ENCODE measurements at regions not wholly inside any gene's neighbourhood (a gene's known extent, or its start where the extent isn't known, plus 50 kb on each side); places are given as distances from the start of the nearest gene placed in this dataset.
"Not testable (repeated sequence)": the region's sequence is repeated elsewhere in the genome, so short reads cannot be mapped to it uniquely, and the experiment has no call there.

- DNase-seq (ENCODE audit: low spot score): no peak
These were observed 413.9 kb downstream of the HGF start for GRCh38 chr7:81355911-81356310.

DNA sequence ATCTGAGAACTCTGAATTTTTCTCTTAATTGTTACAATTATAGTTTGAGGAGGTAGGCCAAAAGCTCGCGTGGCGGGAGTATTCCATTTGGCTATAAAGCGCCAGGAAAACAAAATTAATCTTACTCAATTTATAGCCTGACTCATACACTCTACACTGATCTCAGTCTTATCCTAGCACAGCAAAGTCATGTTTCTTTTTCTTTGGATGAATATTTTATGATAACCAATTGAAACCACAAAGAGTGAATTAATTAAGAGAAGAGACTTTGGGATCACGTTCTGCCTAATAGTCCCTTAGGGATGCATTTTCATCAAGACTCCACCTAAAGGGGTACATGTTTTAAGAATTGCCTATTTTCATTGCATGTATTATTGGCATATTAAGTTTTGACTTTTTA lies 420.8 kb downstream of the HGF start:
- no peak for DNase-seq (ENCODE audit: low spot score)

- DNase-seq (ENCODE audit: low spot score): no peak
These were observed 421.1 kb upstream of the SEMA3C start for GRCh38 chr7:81339946-81340345.

DNA sequence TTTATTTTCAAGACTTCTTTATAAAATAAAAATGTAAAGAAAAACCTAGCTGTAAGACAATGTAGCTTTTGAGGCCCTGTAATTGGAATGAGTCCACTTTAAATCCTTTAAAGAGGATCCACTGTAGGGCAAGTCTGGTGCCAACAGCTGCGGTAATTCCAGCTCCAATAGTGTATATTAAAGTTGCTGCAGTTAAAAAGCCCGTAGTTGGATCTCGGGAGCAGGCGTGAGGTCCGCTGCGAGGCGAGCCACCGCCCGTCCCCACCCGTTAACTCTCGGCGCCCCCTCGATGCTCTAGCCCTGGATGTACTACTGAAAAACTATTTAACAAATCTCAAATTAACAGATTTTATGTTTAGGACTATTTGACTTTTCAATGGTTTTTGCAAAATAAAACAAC lies 414.7 kb upstream of the SEMA3C start:
- no peak for DNase-seq (ENCODE audit: low spot score)

DNA sequence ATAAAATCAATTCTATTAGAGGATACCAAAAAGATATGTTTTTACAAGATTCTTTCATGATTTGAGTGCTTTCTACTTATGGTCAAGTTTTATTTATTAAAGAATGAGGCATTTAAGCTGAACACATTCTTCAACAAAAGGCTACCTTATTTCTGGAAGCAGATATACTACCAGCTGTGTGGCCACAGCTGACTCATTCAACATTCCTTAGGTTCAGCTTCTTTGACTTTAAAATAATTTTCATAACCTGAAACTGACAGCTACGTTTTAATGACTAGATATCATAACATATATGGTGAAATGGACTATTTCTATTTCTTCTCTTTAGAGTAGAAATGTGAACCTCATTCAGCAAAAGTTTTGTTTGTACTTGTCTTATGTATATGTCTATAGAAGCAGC lies 414.2 kb upstream of the SEMA3C start:
- no peak for DNase-seq (ENCODE audit: low spot score)

GRCh38 chr7:81331061-81332018 lies 412.5 kb upstream of the SEMA3C start:
- DNase-seq (ENCODE audit: low spot score): no peak

DNA sequence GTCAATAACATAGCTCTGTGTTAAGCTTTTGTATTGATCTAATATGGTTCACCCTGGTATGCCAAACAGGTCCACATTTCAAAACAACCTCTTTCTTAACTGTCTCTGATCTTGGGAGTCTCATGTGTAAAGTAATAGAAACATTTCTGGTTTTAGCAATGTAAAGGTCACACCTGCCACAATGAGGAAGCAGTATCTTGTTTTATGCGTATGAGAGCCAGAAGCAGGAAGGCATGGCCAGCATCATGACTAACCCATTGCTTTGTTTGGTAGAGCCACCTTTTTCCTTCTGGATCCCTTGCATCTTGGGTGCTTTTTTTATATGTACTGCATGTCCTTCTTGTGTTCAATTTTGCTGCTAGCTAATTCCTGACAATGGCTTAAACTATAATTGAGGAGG lies 411.3 kb upstream of the SEMA3C start:
- no peak for DNase-seq (ENCODE audit: low spot score)

- DNase-seq (ENCODE audit: low spot score): no peak
These were observed 408.8 kb upstream of the SEMA3C start for GRCh38 chr7:81327468-81328266.

GRCh38 chr7:81321949-81322348 lies 403.1 kb upstream of the SEMA3C start:
- no peak for DNase-seq (ENCODE audit: low spot score)

DNA sequence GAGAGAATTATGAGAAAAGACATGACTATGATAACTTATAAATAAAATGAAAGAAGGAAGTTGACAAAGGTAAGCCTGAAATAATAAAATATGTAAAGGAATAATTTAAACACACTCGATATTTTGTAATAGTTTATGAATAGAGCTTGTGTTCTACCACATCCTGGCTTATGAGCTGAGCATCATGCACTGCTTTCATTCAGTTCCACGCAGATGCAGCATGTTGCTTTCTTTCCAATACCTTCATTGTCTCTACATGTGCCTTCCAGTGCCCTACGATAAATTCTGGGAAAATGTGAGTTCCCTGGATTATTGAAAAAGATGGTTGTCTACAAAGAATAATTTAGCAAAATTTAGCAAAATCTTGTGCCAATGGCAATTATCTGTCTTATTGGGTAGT lies 398.9 kb upstream of the SEMA3C start:
- DNase-seq (ENCODE audit: low spot score): no peak

- no peak for DNase-seq (ENCODE audit: low spot score)
These were observed 389.9 kb upstream of the SEMA3C start for GRCh38 chr7:81308643-81309322.

DNA sequence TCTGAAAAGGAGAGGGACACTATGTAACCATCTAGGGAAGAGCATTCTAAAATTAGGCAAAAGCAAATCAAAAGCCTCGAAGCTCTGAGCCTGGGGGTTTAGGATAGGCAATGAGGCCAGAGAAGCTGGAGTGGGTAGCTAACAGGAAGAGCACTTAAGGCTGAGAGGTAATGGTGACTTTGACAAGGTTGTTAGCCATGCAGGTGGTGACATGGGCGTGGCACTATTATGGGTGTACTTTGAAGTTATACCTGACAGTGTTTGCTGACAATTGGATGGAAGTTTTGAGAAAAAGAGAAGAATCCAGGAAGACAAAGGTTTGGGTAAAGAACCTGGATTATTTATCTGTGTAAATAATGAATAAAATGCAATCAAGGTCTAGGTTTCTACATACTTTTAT lies 383.0 kb upstream of the SEMA3C start:
- DNase-seq (ENCODE audit: low spot score): no peak

DNA sequence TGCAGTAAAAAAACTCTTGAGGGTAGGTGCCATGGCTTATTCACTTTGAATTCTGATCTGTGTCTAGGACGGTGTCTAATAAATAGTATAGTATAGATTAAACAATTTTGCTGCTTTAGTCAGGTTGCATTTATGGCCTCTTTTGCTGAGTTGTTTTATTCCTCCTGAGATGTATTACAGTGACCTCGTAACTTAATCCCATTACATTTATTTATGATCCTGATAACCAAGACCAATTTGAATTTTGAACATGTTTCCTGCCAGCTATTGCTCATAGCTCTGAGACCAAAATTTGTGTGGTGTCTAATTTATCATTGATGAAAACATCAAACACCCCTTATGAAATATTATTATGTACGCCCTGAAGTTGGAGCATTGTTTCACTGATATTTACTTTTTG lies 381.9 kb upstream of the SEMA3C start:
- no peak for DNase-seq (ENCODE audit: low spot score)

DNA sequence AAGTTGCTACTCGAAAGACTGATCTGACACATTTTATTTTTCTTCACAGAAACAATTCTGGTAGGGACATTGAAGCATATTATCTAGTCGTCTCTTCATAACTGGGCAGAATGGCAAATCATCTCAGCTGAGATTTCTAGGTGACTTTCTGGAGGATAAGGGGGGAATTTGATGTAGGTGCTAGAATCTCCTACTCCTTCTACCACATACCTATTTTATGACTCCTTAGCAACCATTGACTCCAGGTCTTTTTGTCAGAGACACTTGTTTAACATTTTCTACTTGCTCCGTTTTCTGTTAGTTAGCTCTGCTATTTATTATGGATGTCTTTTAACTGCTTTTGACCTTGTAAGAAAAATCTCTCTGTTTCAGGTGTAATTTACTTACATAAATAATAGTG lies 380.9 kb upstream of the SEMA3C start:
- DNase-seq (ENCODE audit: low spot score): no peak

DNA sequence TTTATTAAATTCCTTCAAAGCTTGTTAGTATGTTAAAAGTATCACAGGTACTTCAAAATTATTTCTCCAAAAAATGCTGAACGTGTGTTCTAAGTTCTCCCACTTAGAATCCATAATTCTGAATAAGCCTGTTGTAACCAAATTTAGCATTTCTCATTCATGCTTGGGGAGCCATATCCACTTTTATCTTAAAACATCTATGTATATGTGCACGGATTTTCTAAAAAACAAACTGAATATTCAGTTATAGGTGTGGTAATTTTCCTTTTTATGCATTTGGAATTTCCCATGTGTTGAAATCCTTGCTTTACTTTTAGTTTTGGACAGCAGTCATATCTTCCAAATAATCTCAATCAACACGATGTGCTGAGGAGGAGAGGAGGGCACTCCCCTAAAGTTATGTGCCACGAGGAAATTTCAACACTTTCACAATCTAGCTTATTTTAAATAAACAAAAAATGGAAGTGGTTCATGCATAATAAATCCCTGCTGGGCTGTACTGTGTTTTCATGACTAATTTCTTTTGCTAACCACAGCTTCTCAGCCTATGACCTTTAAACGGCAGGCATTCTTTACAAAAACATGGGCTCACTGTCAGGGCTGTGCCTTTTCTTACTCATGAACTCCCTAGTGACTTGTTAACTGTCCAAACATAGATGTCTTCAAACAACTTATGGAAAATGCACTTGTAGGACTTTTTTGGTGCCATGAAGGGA lies 380.3 kb upstream of the SEMA3C start:
- no peak for DNase-seq (ENCODE audit: low spot score)

DNA sequence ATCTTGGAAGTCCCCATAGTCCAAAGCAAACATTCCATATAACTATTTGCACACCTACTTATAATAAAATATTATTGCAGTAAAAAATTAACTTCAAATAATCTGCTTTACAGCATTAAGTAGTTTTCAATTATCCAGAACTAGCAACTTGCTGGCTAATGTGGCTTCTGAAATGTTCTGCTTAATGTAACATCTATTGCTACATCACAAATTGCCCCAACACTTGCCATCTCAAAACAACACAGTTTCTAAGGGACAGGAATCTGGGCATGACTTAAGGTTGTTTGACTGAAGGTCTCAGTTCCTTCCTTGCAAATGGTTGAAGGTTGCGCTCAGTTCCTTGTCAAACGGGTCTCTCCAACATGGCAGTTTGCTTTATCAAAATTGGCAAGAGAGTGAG lies 378.5 kb upstream of the SEMA3C start:
- no peak for DNase-seq (ENCODE audit: low spot score)

DNA sequence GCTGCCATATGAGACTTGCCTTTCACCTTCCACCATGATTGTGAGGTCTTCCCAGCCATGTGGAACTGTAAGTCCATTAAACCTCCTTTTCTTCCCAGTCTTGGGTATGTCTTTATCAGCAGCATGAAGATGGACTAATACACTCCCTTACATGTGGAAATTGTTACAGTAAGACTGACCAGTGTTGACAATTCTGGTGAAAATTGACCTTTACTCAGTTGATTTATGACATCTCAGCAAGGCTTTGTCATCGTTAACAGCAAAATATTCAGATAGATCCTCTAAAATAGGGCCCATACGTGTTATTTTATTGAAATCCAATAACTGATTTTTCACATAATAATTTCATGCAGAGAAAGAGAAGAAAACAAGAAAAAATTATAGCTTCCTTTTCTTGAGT lies 377.9 kb upstream of the SEMA3C start:
- no peak for DNase-seq (ENCODE audit: low spot score)

GRCh38 chr7:81294897-81295515 lies 376.2 kb upstream of the SEMA3C start:
- DNase-seq (ENCODE audit: low spot score): no peak

- no peak for DNase-seq (ENCODE audit: low spot score)
These were observed 375.0 kb upstream of the SEMA3C start for GRCh38 chr7:81293806-81294205.

DNA sequence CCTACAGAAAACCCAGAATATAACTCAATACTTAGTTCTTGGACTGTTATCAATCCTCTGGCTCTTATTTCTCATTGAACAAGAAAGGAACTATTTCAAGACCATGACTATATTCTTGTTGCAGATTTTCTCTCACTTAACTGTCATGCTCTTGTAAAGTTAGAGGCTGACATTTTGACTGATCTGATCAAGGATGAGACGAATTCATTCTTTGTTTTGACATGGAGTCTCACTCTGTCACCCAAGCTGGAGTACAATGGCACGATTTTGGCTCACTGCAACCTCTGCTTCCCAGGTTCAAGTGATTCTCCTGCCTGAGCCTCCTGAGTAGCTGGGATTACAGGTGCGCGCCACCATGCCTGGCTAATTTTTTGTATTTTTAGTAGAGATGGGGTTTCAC lies 367.9 kb upstream of the SEMA3C start:
- not testable (repeated sequence) for DNase-seq (ENCODE audit: low spot score)

- no peak for DNase-seq (ENCODE audit: low spot score)
These were observed 366.5 kb upstream of the SEMA3C start for GRCh38 chr7:81285142-81285871.
